Mucosa of rectum (tissue), 2 donors: ENCODE measurements at regions not wholly inside any gene's neighbourhood (a gene's known extent, or its start where the extent isn't known, plus 50 kb on each side); places are given as distances from the start of the nearest gene placed in this dataset.

Experiments
- H3K27ac ChIP-seq, 2 donors: one replicate each; pipeline ENCODE4 v1.7.0; 2013; ENCODE audit warnings: inconsistent platforms in 2 of 2, low read depth in 2 of 2, low read length in 2 of 2
- H3K27me3 ChIP-seq, 2 donors: one replicate each; pipeline ENCODE4 v1.7.0; 2013; ENCODE audit warnings: low read length in 2 of 2; ENCODE audit not compliant: control insufficient read depth in 2 of 2, insufficient read depth in 2 of 2
- H3K36me3 ChIP-seq, 2 donors: one replicate each; pipeline ENCODE4 v1.7.0; 2013; ENCODE audit warnings: low read length in 2 of 2; ENCODE audit not compliant: control insufficient read depth in 2 of 2, insufficient read depth in 2 of 2
- H3K4me1 ChIP-seq, 2 donors: one replicate each; pipeline ENCODE4 v1.7.0; 2013; ENCODE audit warnings: low read length in 2 of 2, mild to moderate bottlenecking in 1 of 2; ENCODE audit not compliant: control insufficient read depth in 2 of 2, insufficient read depth in 2 of 2
- H3K4me3 ChIP-seq, 2 donors: one replicate each; pipeline ENCODE4 v1.7.0; 2013; ENCODE audit warnings: low read length in 2 of 2
- H3K9ac ChIP-seq, 2 donors: one replicate each; pipeline ENCODE4 v1.7.0; 2013; ENCODE audit warnings: low read length in 2 of 2, low read depth in 1 of 2, mild to moderate bottlenecking in 1 of 2
- H3K9me3 ChIP-seq, 2 donors: one replicate each; pipeline ENCODE4 v1.7.0; 2013; ENCODE audit warnings: low read length in 2 of 2; ENCODE audit not compliant: control insufficient read depth in 2 of 2
- donor health status: healthy.
- donor health status: Normal muscosa, but diverticular disease.

DNA sequence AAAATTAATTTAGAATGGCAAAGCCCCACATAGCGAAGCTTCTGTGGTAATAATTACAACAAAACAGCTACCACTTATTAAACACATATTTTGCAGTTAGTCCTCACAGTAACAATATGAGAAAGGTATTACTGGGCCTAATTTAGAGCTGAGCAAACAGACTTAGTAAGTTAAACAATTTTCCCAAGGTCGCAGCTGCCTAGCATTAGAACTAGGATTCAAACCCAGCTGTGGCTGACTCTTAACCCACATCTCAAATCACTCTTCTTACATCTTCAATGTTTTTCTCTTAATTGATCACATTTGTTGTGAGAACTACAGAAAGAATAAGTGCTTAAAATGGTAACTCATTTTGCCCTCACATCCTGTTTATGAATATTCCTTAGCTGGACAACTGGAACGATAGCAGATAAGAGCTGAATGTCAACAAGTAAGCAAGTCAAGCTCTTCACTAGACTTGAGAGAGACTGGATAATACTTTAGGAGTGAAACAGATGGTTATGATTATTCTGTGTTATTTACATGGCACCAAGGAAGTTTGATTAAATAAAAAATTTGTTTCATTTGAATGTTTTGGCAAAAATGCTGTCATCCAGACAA lies 59.4 kb upstream of the TMEM17 start:
- H3K27ac ChIP-seq, result no peak overlapping the region
- H3K9me3 ChIP-seq, result no peaks in the 10 kb centered on the region
- H3K4me3 ChIP-seq, result no peak overlapping the region
- peaks cover 4 to 7% of the 10 kb centered on the region in 2 donors for H3K4me1 ChIP-seq
- no peak overlapping the region for H3K9ac ChIP-seq
- H3K27me3 ChIP-seq, result no peaks in the 10 kb centered on the region
- H3K36me3 ChIP-seq, result no peaks in the 10 kb centered on the region

GRCh38 chr2:62564380-62565137 lies 58.6 kb upstream of the TMEM17 start:
- Histone ChIP-seq H3K9ac (no peak overlapping the region), H3K9me3 (no peaks in the 10 kb centered on the region), H3K36me3 (no peaks in the 10 kb centered on the region), H3K27me3 (no peaks in the 10 kb centered on the region), H3K27ac (no peak overlapping the region), H3K4me3 (no peak overlapping the region), H3K4me1 (peaks cover 0 to 4% of the 10 kb centered on the region in 2 donors)

GRCh38 chr2:62561586-62561985 lies 55.6 kb upstream of the TMEM17 start:
- no peak overlapping the region for H3K9ac ChIP-seq
- no peaks in the 10 kb centered on the region for H3K36me3 ChIP-seq
- H3K9me3 ChIP-seq, result no peaks in the 10 kb centered on the region
- no peaks in the 10 kb centered on the region for H3K27me3 ChIP-seq
- H3K4me3 ChIP-seq, result no peak overlapping the region
- H3K4me1 ChIP-seq, result no peaks in the 10 kb centered on the region
- no peak overlapping the region for H3K27ac ChIP-seq

DNA sequence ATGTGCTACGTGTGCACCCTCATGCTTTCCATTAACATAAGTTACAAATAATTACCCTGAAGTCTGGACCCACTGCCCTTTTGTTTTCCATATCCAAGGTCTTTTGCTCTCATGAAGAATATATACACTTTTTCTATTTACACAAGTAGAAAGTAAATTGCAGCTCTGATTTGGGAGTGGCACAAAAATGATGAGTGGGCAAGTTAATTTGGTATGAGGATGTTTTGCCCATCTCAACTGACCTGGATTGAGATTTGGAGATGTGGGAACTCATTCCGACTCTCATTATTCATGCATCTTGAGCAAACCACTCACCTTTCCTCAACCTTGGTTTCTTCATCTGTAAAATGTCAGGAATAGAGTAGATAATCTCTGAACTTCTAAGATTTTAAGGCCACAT lies 53.6 kb upstream of the TMEM17 start:
- H3K27me3 ChIP-seq, result no peaks in the 10 kb centered on the region
- no peak overlapping the region for H3K9ac ChIP-seq
- H3K9me3 ChIP-seq, result no peaks in the 10 kb centered on the region
- H3K36me3 ChIP-seq, result no peaks in the 10 kb centered on the region
- no peak overlapping the region for H3K27ac ChIP-seq
- no peak overlapping the region for H3K4me3 ChIP-seq
- H3K4me1 ChIP-seq, result no peaks in the 10 kb centered on the region

DNA sequence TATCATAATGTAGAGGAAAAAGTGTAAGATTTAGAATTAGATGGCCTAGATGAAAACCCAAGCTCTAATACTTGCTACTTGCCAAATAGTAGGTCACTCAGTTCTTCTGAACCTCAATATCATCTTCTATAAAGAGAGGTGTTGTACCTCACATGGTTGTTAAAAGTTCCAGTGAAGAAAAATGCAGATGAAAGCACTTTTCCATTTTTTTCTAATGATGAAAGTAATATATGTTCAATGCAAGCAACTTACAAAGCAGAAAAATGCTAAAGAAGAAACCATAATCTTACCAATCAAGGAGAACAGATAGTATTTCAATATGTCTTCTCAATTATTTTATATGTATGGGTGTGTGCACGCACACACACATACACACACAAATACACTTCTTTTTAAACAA lies 52.7 kb upstream of the TMEM17 start:
- H3K27me3 ChIP-seq, result no peaks in the 10 kb centered on the region
- H3K4me3 ChIP-seq, result no peak overlapping the region
- H3K36me3 ChIP-seq, result no peaks in the 10 kb centered on the region
- H3K4me1 ChIP-seq, result no peaks in the 10 kb centered on the region
- H3K9ac ChIP-seq, result no peak overlapping the region
- no peak overlapping the region for H3K27ac ChIP-seq
- no peaks in the 10 kb centered on the region for H3K9me3 ChIP-seq

GRCh38 chr2:62556086-62556485 lies 50.1 kb upstream of the TMEM17 start:
- no peaks in the 10 kb centered on the region for H3K4me1 ChIP-seq

More at GRCh38 chr2:62556086-62556485, 50.1 kb upstream of the TMEM17 start:
- H3K27ac ChIP-seq, result no peak overlapping the region
- H3K4me3 ChIP-seq, result no peak overlapping the region
- H3K36me3 ChIP-seq, result no peaks in the 10 kb centered on the region
- no peaks in the 10 kb centered on the region for H3K27me3 ChIP-seq
- no peak overlapping the region for H3K9ac ChIP-seq
- H3K9me3 ChIP-seq, result no peaks in the 10 kb centered on the region
